ENCODE measurements at regions not wholly inside any gene's neighbourhood (a gene's known extent, or its start where the extent isn't known, plus 50 kb on each side); places are given as distances from the start of the nearest gene placed in this dataset.

- TF ChIP-seq EP300 (IDR thresholded peaks at IDR 0.05), result no peak
- TF ChIP-seq POLR2A (IDR thresholded peaks at IDR 0.05), result no peak
- no peak for TF ChIP-seq CTCF (IDR thresholded peaks at IDR 0.05)
- Histone ChIP-seq H3K4me1 (ENCODE audit: insufficient read depth) (no peaks in the 10 kb centered on the region), H3K9me3 (no peaks in the 10 kb centered on the region), H3K27me3 (no peaks in the 10 kb centered on the region), H3K27ac (no peak overlapping the region), H3K4me3 (no peak overlapping the region), H3K36me3 (no peaks in the 10 kb centered on the region)
- WGBS, 3 donors, result 75 to 81% (median 75%) methylated on average over 4 of the region's 4 CpGs
- intact Hi-C loops (cut with DNase I), result no loop called here
- DNase-seq, result no peak
Measured at GRCh38 chr13:74904556-74904955, 577.4 kb downstream of the TBC1D4 start.

DNA sequence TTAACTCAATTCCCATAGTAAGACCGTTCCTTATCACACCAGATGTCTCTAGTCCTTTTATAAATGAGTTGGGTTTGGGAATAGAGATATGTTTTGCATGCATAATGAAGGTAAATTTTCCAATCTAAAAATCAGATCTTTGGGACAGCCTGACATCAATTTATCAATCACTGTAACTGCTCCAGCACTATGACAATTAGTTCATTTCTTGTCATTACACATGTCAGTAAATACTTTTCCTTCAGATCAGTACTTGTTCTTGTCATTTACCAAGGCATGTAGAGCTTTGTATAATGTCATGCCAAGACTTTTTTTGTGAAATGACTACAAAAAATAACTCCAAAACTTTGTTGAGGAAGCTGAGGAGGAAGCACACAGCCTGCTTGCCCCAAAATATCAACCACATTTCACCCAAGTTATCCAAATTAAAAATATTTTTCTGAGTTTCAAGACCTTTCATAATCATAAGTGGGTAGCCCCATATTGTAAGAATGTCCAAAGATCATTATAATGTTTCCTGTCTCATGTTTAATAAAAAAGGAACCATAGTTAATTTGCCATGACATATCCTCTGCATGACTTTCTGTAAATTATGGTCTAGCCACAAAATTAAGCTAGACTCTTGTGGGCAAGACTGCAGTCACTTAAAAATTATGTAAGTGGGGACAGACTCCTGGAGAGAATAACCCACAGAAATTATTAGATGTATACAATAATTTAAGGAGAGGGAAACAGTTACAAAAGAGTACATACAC is 586.8 kb downstream of the TBC1D4 start:
- intact Hi-C loops (cut with DNase I), result no loop called here
- 60 to 74% (median 67%) methylated on average over 1 of the region's 1 CpG for WGBS, 3 donors
- DNase-seq, result no peak
- TF ChIP-seq EP300 (IDR thresholded peaks at IDR 0.05), result no peak
- no peak for TF ChIP-seq POLR2A (IDR thresholded peaks at IDR 0.05)
- no peak for TF ChIP-seq CTCF (IDR thresholded peaks at IDR 0.05)
- no peaks in the 10 kb centered on the region for H3K36me3 ChIP-seq
- H3K27me3 ChIP-seq, result no peaks in the 10 kb centered on the region
- no peaks in the 10 kb centered on the region for H3K9me3 ChIP-seq
- no peak overlapping the region for H3K4me3 ChIP-seq
- H3K4me1 ChIP-seq (ENCODE audit: insufficient read depth), result no peaks in the 10 kb centered on the region
- no peak overlapping the region for H3K27ac ChIP-seq

DNA sequence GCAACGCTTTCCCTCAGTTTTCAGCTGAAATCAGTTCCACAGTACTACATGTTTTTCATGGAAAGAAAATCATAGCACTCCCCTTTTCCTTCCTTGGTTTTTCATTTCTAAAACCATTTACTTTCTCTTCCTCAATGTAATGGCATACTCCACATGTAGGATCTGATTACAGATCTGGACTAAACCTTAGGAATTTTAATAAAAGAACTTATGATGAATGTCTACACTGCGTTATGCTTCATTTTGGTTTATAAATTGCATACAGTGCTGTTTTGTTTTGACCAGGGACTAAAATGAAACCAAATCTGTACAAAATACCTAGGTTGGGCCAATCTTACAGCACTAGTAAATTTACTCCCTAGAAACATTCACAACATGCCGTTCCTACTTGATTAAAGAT is 589.9 kb downstream of the TBC1D4 start:
- Histone ChIP-seq H3K9me3 (no peaks in the 10 kb centered on the region), H3K27me3 (no peaks in the 10 kb centered on the region), H3K4me1 (ENCODE audit: insufficient read depth) (no peaks in the 10 kb centered on the region), H3K27ac (no peak overlapping the region), H3K4me3 (no peak overlapping the region), H3K36me3 (no peaks in the 10 kb centered on the region)
- intact Hi-C loops (cut with DNase I), result no loop called here
- DNase-seq, result no peak
- TF ChIP-seq EP300 (IDR thresholded peaks at IDR 0.05) (no peak), CTCF (IDR thresholded peaks at IDR 0.05) (no peak), POLR2A (IDR thresholded peaks at IDR 0.05) (no peak)
- WGBS, 3 donors, result 38 to 43% (median 42%) methylated on average over 3 of the region's 3 CpGs

DNA sequence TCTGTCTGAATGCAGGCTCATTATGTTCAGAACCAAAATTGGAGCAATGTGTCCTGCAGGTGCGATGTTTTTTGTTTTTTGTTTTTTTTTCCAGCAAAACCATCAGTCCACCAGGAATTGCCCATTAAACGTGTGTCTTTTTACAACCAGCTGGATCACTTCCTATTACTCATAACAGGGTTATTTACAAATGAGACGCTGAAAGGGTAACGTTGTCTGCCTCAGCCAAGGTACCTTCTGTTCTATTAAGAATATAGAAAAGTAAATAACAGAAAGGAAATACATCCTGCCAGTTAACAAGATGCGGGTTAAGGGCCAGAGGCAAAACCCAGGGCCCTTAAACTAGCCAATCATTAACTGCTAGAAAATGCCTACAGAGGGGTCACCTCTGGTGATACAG is 590.4 kb downstream of the TBC1D4 start:
- DNase-seq, result no peak
- Histone ChIP-seq H3K27ac (no peak overlapping the region), H3K4me1 (ENCODE audit: insufficient read depth) (no peaks in the 10 kb centered on the region), H3K9me3 (no peaks in the 10 kb centered on the region), H3K36me3 (no peaks in the 10 kb centered on the region), H3K4me3 (no peak overlapping the region), H3K27me3 (no peaks in the 10 kb centered on the region)
- intact Hi-C loops (cut with DNase I), result no loop called here
- TF ChIP-seq POLR2A (IDR thresholded peaks at IDR 0.05) (no peak), CTCF (IDR thresholded peaks at IDR 0.05) (no peak), EP300 (IDR thresholded peaks at IDR 0.05) (no peak)
- 23 to 35% (median 27%) methylated on average over 5 of the region's 5 CpGs for WGBS, 3 donors

Data from ovary (tissue), 7 donors.